ENCODE measurements at regions not wholly inside any gene's neighbourhood (a gene's known extent, or its start where the extent isn't known, plus 50 kb on each side); places are given as distances from the start of the nearest gene placed in this dataset.

GRCh38 chr12:11969437-11970154 is 101.1 kb upstream of the BCL2L14 start:
- Histone ChIP-seq H3K4me1 (ENCODE audit: insufficient read depth, low read length, poor library complexity, severe bottlenecking) (no peaks in the 10 kb centered on the region), H3K79me2 (ENCODE audit: insufficient read depth, low read depth, low read length) (no peaks in the 10 kb centered on the region), H3K27ac (ENCODE audit: low read depth, low read length, poor library complexity, severe bottlenecking) (no peak overlapping the region), H2AFZ (ENCODE audit: low read length) (no peak overlapping the region), H3K9me3 (ENCODE audit: low read length) (no peaks in the 10 kb centered on the region), H4K20me1 (ENCODE audit: insufficient read depth, low read length) (no peaks in the 10 kb centered on the region), H3K36me3 (ENCODE audit: insufficient read depth, low read length) (no peaks in the 10 kb centered on the region), H3K4me3 (ENCODE audit: low read depth, low read length, poor library complexity, severe bottlenecking) (no peak overlapping the region), H3K4me2 (ENCODE audit: low read length) (no peak overlapping the region), H3K9me2 (ENCODE audit: insufficient read depth, low read length) (no peaks in the 10 kb centered on the region)
- intact Hi-C loops (cut with micrococcal nuclease; ENCODE audit: unreplicated experiment) = no loop called here
- no TSS peak for BruUV-seq (replicated peaks)
- CTCF ChIA-PET (ENCODE audit: unreplicated experiment) = no interaction called here
- POLR2A ChIA-PET = interaction anchor here (0.7 kb wide), 1 partner anchor 68 kb away, joined by 3 read pairs; no protein-coding TSS in a partner anchor
- no peak for TF ChIP-seq EZH2phosphoT487 (IDR thresholded peaks at IDR 0.05; ENCODE audit: borderline replicate concordance, low read depth, low read length)
- no peak for TF ChIP-seq CTCF (conservative IDR thresholded peaks at IDR 0.05; ENCODE audit: low read length)
- DNase-seq (ENCODE audit: low spot score) = no peak

- ChIA-PET CTCF (ENCODE audit: unreplicated experiment) (no interaction called here), POLR2A (interaction anchor here (0.7 kb wide), 1 partner anchor 68 kb away, joined by 3 read pairs; no protein-coding TSS in a partner anchor)
- intact Hi-C loops (cut with micrococcal nuclease; ENCODE audit: unreplicated experiment) = no loop called here
- Histone ChIP-seq H3K4me3 (ENCODE audit: low read depth, low read length, poor library complexity, severe bottlenecking) (no peak overlapping the region), H3K79me2 (ENCODE audit: insufficient read depth, low read depth, low read length) (no peaks in the 10 kb centered on the region), H3K4me2 (ENCODE audit: low read length) (no peak overlapping the region), H3K9me3 (ENCODE audit: low read length) (no peaks in the 10 kb centered on the region), H3K36me3 (ENCODE audit: insufficient read depth, low read length) (no peaks in the 10 kb centered on the region), H3K27ac (ENCODE audit: low read depth, low read length, poor library complexity, severe bottlenecking) (no peak overlapping the region), H3K9me2 (ENCODE audit: insufficient read depth, low read length) (no peaks in the 10 kb centered on the region), H3K4me1 (ENCODE audit: insufficient read depth, low read length, poor library complexity, severe bottlenecking) (no peaks in the 10 kb centered on the region), H2AFZ (ENCODE audit: low read length) (no peak overlapping the region), H4K20me1 (ENCODE audit: insufficient read depth, low read length) (no peaks in the 10 kb centered on the region)
- no peak for DNase-seq (ENCODE audit: low spot score)
- no TSS peak for BruUV-seq (replicated peaks)
- no peak for TF ChIP-seq EZH2phosphoT487 (IDR thresholded peaks at IDR 0.05; ENCODE audit: borderline replicate concordance, low read depth, low read length)
Observed at GRCh38 chr12:11970155-11970520, 100.6 kb upstream of the BCL2L14 start.

- no peak overlapping the region for H2AFZ ChIP-seq (ENCODE audit: low read length)
- intact Hi-C loops (cut with micrococcal nuclease; ENCODE audit: unreplicated experiment) = no loop called here
- no peaks in the 10 kb centered on the region for H3K4me1 ChIP-seq (ENCODE audit: insufficient read depth, low read length, poor library complexity, severe bottlenecking)
- no peaks in the 10 kb centered on the region for H4K20me1 ChIP-seq (ENCODE audit: insufficient read depth, low read length)
- no peak overlapping the region for H3K4me2 ChIP-seq (ENCODE audit: low read length)
- no peak overlapping the region for H3K27ac ChIP-seq (ENCODE audit: low read depth, low read length, poor library complexity, severe bottlenecking)
- no TSS peak for BruUV-seq (replicated peaks)
- H3K9me3 ChIP-seq (ENCODE audit: low read length) = no peaks in the 10 kb centered on the region
- no peak overlapping the region for H3K4me3 ChIP-seq (ENCODE audit: low read depth, low read length, poor library complexity, severe bottlenecking)
- TF ChIP-seq EZH2phosphoT487 (IDR thresholded peaks at IDR 0.05; ENCODE audit: borderline replicate concordance, low read depth, low read length) (no peak), CTCF (conservative IDR thresholded peaks at IDR 0.05; ENCODE audit: low read length) (no peak)
- no peaks in the 10 kb centered on the region for H3K36me3 ChIP-seq (ENCODE audit: insufficient read depth, low read length)
- no peaks in the 10 kb centered on the region for H3K9me2 ChIP-seq (ENCODE audit: insufficient read depth, low read length)
- ChIA-PET POLR2A (interaction anchor here (1.2 kb wide), 1 partner anchor 27 kb away, joined by 3 read pairs; no protein-coding TSS in a partner anchor), CTCF (ENCODE audit: unreplicated experiment) (no interaction called here)
- no peaks in the 10 kb centered on the region for H3K79me2 ChIP-seq (ENCODE audit: insufficient read depth, low read depth, low read length)
- DNase-seq (ENCODE audit: low spot score) = no peak
Observed at GRCh38 chr12:11973396-11973795, 97.3 kb upstream of the BCL2L14 start.
